GM12878 (cell line): ENCODE measurements at regions not wholly inside any gene's neighbourhood (a gene's known extent, or its start where the extent isn't known, plus 50 kb on each side); places are given as distances from the start of the nearest gene placed in this dataset.

Experiments
- EZH2 ChIP-seq: IDR thresholded peaks from 2 replicates; pipeline ENCODE4 v1.6.1; 2012; ENCODE audit warnings: low read depth, mild to moderate bottlenecking, control low read depth, inconsistent platforms, low read length, borderline replicate concordance; ENCODE audit not compliant: control insufficient read depth
- FOXK2 ChIP-seq: fragments of 450-650 bp; IDR thresholded peaks from 2 replicates; pipeline ENCODE4 v1.6.1; 2017; ENCODE audit warnings: mild to moderate bottlenecking, moderate library complexity
- MEF2B ChIP-seq: fragments of 450-650 bp; IDR thresholded peaks from 2 replicates; pipeline ENCODE4 v1.6.1; 2018; ENCODE audit warnings: mild to moderate bottlenecking, moderate library complexity; ENCODE audit not compliant: partially characterized antibody, poor library complexity, severe bottlenecking
- NR2C1 ChIP-seq: fragments of 450-650 bp; IDR thresholded peaks from 2 replicates; pipeline ENCODE4 v1.6.1; 2017; ENCODE audit warnings: antibody characterized with exemption, mild to moderate bottlenecking, moderate library complexity
- RAD51 ChIP-seq: fragments of 450-650 bp; IDR thresholded peaks from 2 replicates; pipeline ENCODE4 v1.6.1; 2016; ENCODE audit warnings: moderate library complexity, mild to moderate bottlenecking, inconsistent platforms
- RBBP5 ChIP-seq: fragments of 200-600 bp; sonication (generic); conservative IDR thresholded peaks from 2 replicates; pipeline ENCODE4 v1.6.1; 2016
- SMARCA5 ChIP-seq: fragments of 450-650 bp; IDR thresholded peaks from 2 replicates; pipeline ENCODE4 v1.6.1; 2017; ENCODE audit warnings: mild to moderate bottlenecking
- STAT1 ChIP-seq: fragments of 450-650 bp; conservative IDR thresholded peaks from 2 replicates; pipeline ENCODE4 v1.6.1; 2014; ENCODE audit warnings: antibody characterized with exemption, mild to moderate bottlenecking
- SUPT20H ChIP-seq: IDR thresholded peaks from 2 replicates; pipeline ENCODE4 v1.6.1; 2011; ENCODE audit warnings: low read depth, mild to moderate bottlenecking, low read length, moderate library complexity, borderline replicate concordance; ENCODE audit not compliant: control insufficient read depth
- TCF7 ChIP-seq: IDR thresholded peaks from 2 replicates; pipeline ENCODE4 v1.6.1; 2014; ENCODE audit warnings: antibody characterized with exemption, borderline replicate concordance
- ZNF207 ChIP-seq: fragments of 450-650 bp; IDR thresholded peaks from 2 replicates; pipeline ENCODE4 v1.6.1; 2014; ENCODE audit warnings: antibody characterized with exemption, mild to moderate bottlenecking, borderline replicate concordance
- ZSCAN29 ChIP-seq: fragments of 450-650 bp; IDR thresholded peaks from 2 replicates; pipeline ENCODE4 v1.6.1; 2017; ENCODE audit warnings: mild to moderate bottlenecking, moderate library complexity
- TF ChIP-seq, protein P1 (sequence below), 3 experiments: IDR thresholded peaks in 2 of 3; conservative IDR thresholded peaks in 1 of 3; 2 replicates each; pipeline ENCODE4 v1.5.1; 2011; ENCODE audit warnings: low read depth in 3 of 3, low read length in 3 of 3, mild to moderate bottlenecking in 3 of 3, control low read depth in 2 of 3, moderate library complexity in 2 of 3, inconsistent platforms in 1 of 3, mixed read lengths in 1 of 3; ENCODE audit not compliant: control insufficient read depth in 2 of 3, insufficient read depth in 1 of 3; ENCODE audit errors: extremely low read depth in 1 of 3
- TF ChIP-seq, protein P2 (sequence below): IDR thresholded peaks from 2 replicates; pipeline ENCODE4 v1.6.1; 2012; ENCODE audit warnings: low read depth, low read length, improper control_type of control experiment
- TF ChIP-seq, protein P3 (sequence below): fragments of 450-650 bp; IDR thresholded peaks from 2 replicates; pipeline ENCODE4 v1.6.1; 2017; ENCODE audit warnings: mild to moderate bottlenecking, low read depth, inconsistent platforms; ENCODE audit not compliant: poor library complexity, severe bottlenecking

DNA sequence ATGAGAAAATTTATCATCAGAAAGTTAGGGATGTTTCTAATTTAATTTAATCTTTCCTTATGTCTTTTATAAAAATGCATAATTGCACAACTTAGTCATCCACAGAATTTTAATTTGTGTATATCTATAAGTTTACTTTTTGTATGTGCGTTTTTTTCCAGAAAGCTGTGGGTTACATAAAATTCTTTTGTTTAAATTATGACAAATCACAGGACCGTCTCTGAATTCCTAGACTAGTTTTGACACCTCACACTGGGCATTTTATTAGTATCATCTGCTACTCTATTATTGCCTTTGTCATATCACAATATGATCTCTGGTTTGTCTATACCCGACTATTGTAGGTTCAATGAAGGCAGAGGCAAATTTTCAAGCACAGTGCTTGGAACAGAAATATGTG, 482.4 kb upstream of the SEMA3D start (continued):
- TF ChIP-seq, protein P1, sequence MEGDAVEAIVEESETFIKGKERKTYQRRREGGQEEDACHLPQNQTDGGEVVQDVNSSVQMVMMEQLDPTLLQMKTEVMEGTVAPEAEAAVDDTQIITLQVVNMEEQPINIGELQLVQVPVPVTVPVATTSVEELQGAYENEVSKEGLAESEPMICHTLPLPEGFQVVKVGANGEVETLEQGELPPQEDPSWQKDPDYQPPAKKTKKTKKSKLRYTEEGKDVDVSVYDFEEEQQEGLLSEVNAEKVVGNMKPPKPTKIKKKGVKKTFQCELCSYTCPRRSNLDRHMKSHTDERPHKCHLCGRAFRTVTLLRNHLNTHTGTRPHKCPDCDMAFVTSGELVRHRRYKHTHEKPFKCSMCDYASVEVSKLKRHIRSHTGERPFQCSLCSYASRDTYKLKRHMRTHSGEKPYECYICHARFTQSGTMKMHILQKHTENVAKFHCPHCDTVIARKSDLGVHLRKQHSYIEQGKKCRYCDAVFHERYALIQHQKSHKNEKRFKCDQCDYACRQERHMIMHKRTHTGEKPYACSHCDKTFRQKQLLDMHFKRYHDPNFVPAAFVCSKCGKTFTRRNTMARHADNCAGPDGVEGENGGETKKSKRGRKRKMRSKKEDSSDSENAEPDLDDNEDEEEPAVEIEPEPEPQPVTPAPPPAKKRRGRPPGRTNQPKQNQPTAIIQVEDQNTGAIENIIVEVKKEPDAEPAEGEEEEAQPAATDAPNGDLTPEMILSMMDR (IDR thresholded peaks at IDR 0.05 in 2 of 3, conservative IDR thresholded peaks at IDR 0.05 in 1 of 3; ENCODE audit: control insufficient read depth in 2 of 3, extremely low read depth in 1 of 3, insufficient read depth in 1 of 3, low read depth in 3 of 3, low read length in 3 of 3) = no peak
- no peak for TF ChIP-seq EZH2
- no peak for TF ChIP-seq FOXK2
- no peak for TF ChIP-seq RBBP5
- TF ChIP-seq, protein P2, sequence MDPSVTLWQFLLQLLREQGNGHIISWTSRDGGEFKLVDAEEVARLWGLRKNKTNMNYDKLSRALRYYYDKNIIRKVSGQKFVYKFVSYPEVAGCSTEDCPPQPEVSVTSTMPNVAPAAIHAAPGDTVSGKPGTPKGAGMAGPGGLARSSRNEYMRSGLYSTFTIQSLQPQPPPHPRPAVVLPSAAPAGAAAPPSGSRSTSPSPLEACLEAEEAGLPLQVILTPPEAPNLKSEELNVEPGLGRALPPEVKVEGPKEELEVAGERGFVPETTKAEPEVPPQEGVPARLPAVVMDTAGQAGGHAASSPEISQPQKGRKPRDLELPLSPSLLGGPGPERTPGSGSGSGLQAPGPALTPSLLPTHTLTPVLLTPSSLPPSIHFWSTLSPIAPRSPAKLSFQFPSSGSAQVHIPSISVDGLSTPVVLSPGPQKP = no peak
- no peak for TF ChIP-seq SMARCA5
- TF ChIP-seq ZNF207 = no peak
- no peak for TF ChIP-seq SUPT20H
- TF ChIP-seq TCF7 = no peak
- TF ChIP-seq RAD51 = no peak
- TF ChIP-seq MEF2B = no peak
- no peak for TF ChIP-seq NR2C1
- no peak for TF ChIP-seq ZSCAN29
- TF ChIP-seq STAT1 = no peak
- TF ChIP-seq, protein P3, sequence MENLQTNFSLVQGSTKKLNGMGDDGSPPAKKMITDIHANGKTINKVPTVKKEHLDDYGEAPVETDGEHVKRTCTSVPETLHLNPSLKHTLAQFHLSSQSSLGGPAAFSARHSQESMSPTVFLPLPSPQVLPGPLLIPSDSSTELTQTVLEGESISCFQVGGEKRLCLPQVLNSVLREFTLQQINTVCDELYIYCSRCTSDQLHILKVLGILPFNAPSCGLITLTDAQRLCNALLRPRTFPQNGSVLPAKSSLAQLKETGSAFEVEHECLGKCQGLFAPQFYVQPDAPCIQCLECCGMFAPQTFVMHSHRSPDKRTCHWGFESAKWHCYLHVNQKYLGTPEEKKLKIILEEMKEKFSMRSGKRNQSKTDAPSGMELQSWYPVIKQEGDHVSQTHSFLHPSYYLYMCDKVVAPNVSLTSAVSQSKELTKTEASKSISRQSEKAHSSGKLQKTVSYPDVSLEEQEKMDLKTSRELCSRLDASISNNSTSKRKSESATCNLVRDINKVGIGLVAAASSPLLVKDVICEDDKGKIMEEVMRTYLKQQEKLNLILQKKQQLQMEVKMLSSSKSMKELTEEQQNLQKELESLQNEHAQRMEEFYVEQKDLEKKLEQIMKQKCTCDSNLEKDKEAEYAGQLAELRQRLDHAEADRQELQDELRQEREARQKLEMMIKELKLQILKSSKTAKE = no peak
